Right renal cortex interstitium (tissue), 3 donors: ENCODE measurements at regions not wholly inside any gene's neighbourhood (a gene's known extent, or its start where the extent isn't known, plus 50 kb on each side); places are given as distances from the start of the nearest gene placed in this dataset.
"Not testable (repeated sequence)": the region's sequence is repeated elsewhere in the genome, so short reads cannot be mapped to it uniquely, and the experiment has no call there.

ENCODE experiments used
- DNase-seq, 3 donors: peaks; one replicate each; pipeline ENCODE4 v3.0.0-alpha.2; 2013; ENCODE audit warnings: low read depth in 3 of 3, low spot score in 2 of 3

DNA sequence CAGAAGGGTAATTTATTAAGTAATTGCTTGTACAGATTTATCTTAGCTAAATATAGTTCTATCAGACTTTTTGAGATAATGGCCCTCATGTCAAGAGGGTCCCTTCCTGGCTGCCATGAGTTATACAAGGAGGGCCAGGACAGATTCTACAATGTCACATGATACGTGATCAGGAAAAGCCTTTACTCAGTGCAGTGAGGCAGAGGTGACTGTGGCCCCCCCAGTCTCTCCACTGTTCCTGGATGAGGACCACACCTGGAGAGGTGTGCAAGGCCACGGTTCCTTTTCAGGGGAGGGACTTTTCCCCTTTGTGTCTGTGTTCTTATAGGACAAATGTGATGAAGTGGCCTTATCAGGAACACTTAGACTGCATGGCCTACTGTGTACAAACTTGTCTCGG lies 54.3 kb upstream of the LRCH1 start:
- no peak for DNase-seq

DNA sequence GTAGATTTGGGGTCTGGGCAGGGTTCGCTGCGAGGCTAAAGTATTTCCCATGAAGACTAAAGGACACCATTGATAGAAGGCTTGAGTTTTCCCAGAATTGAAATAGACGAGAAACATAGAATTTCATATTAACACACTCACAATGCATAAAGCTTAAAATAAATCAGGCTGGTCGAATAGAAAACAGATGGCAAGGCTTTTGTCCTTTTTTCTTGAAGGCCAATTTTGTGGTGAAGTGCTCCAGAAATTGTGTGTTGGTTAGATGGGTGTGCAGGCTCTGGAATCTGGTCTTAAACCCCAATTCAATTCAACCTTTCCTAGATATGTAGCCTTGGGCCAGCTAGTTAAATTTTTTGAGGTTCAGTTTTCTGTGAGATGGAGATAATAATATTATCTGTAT lies 56.9 kb upstream of the LRCH1 start:
- no peak for DNase-seq

DNA sequence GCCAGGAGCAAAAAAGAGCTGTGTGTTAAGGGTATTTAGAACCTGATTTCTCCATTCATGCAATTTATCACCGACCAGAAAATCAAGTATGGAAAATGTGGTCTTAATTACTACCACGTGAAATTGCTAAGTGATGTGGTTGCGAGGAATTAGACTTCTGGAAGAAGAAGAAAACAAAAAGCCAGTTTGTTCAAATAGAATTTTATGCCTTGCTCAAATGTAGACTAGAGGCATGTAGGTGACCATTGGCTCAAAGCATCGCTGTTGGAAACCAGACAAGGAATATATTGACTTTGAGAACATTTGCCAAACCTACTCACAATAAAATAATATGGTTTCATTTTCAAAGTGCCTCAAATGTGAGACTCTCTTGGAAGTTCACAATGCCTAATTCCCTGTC lies 57.3 kb upstream of the LRCH1 start:
- no peak for DNase-seq

GRCh38 chr13:46495066-46495465 lies 57.9 kb upstream of the LRCH1 start:
- DNase-seq, result no peak

- peak in 2 of 3 donors; percentile 53 to 57 for DNase-seq
These were observed 60.0 kb upstream of the LRCH1 start for GRCh38 chr13:46492946-46493345.

GRCh38 chr13:46491641-46492040 lies 61.3 kb upstream of the LRCH1 start:
- no peak for DNase-seq

- not testable (repeated sequence) for DNase-seq
These were observed 62.3 kb upstream of the LRCH1 start for GRCh38 chr13:46490713-46491112.

DNA sequence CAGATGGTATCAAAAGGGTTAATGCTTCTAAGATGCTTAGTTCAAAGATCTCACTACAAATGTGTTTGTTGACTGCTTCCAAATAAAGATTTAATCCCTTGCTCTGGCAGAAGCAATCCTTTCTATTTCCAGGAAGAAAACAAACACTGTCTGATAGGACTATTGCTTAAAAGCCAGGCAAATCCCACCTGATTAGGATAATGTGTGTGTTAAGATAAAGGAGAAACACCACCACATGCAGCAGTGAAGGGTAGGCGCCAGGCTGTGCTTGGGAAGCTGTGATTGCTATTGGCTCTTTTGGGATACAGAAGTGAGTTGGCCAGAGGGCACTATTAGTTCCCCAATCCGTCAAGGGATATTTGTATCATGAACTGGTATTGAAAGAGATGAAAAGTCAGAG lies 62.8 kb upstream of the LRCH1 start:
- DNase-seq, result no peak

- no peak for DNase-seq
These were observed 63.4 kb upstream of the LRCH1 start for GRCh38 chr13:46489586-46490023.

GRCh38 chr13:46487748-46488147 lies 65.2 kb upstream of the LRCH1 start:
- DNase-seq, result no peak

DNA sequence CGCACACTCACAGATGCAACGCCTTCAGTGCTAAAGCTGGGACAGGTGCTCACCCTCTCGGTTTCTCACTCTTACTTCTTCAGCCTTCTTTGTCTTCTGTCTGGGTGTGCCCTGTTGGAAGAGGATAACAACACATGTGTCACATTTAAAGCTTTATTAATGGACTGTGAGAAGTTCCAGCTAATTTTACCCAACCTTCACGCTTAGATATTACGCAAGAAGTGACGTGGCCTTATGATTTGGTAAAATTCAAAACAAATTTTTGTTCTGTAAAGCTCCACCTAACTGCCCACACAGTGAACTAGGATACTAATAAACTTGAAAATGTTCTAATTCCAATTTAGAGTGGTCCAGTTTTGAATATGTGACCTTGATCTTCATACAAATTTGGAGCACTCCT lies 66.7 kb upstream of the LRCH1 start:
- no peak for DNase-seq

DNA sequence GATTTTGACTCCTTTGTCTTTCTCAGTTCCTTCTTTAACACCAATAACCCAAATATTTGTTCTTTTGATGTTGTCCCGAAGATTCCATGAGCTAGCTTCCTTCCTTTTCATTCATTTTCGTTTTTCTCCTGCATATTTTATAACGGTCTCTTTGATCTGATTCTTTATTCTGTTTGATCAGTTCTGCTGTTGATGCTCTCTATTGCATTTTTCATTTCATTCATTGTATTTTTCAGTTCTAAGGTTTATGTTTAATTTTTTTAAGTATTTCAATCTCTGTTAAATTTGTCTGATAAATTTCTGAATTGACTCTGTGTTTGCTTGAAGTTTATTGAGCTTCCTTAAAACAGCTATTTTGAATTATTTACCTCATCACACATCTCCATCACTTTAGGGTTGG lies 68.4 kb upstream of the LRCH1 start:
- no peak for DNase-seq

DNA sequence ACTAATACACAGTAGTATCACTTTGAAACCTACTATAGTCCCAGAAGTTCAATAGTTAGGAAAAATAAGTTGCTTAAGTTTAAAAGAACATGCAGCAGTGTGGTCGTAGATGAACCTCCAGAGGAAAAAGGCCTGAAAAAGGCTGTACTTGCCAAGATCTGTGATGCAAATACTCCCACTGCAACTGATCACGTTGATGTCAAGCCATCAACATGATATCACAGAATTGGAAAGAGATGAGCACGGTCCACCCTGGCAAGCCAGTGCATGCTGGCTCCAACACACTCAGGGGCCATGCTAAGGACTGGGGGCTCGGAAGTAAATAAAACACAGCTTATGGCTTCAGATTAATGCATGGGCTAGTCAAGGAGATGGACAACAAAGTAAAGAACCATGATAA lies 71.8 kb upstream of the LRCH1 start:
- no peak for DNase-seq

GRCh38 chr13:46480131-46480530 lies 72.8 kb upstream of the LRCH1 start:
- no peak for DNase-seq

DNA sequence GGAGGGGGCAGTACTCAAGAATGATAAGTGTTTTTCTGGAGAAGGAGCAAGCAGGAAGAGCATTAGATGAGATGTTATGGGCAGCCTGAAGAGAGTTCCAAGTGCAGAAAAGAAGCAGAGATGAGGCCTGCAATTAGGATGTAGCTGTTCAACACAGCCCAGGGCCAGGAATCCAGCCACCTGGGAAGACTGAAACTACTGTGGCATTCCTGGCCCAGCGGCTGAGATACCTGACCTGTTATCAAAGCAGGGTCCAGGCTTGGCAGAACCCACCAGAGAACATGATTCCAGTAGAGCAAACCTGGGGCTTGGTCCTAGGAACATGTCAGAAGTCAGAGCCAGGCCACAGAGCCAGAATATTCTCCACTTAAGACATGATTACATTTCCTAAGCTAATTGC lies 73.3 kb upstream of the LRCH1 start:
- DNase-seq, result no peak

GRCh38 chr13:46479283-46479682 lies 73.7 kb upstream of the LRCH1 start:
- no peak for DNase-seq

GRCh38 chr13:46478651-46479050 lies 74.3 kb upstream of the LRCH1 start:
- DNase-seq, result no peak

GRCh38 chr13:46476174-46476573 lies 76.8 kb upstream of the LRCH1 start:
- no peak for DNase-seq

- DNase-seq, result no peak
These were observed 77.4 kb upstream of the LRCH1 start for GRCh38 chr13:46475541-46475991.

- DNase-seq, result no peak
These were observed 79.2 kb upstream of the LRCH1 start for GRCh38 chr13:46473806-46474205.

GRCh38 chr13:46472384-46472783 lies 80.6 kb upstream of the LRCH1 start:
- no peak for DNase-seq

GRCh38 chr13:46469699-46470098 lies 82.6 kb upstream of the RUBCNL start:
- not testable (repeated sequence) for DNase-seq

DNA sequence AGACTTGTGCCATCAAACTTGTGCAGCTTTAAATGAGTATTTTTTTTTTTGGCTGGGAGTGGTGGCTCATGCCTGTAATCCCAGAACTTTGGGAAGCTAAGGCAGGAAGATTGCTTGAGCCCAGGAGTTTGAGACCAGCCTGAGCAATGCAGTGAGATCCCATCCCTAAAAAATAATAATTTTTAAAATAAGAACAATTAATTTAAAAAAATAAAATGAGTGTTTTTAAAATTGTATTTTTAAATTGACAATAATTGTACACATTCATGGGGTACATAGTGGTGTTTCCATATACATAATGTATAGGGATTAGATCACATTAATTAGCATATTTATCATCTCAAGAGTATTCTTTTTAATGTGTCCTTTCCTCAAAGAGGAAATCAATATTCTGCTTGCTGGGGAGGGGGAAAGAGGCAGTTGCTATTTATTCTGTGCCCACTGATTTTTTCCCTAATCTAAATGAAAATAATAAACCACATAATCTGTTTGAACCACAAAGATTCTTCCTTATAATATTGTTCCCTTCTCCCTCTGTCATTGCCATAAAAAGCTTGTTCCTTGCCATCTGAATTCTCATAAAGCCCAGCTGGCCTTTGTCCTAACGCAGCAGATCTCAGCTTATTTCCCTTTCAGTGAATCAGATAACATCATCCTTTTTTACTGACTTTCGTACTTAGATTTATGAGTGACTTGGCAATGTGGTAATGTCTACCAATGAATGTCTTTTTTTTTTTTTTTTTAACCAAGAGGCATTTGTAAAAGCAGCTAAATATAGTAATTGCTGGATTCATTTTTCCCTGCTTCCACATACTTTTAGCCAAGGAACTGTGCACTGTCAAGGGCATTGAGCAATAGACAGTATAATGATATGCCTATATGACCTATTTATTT lies 81.8 kb upstream of the RUBCNL start:
- DNase-seq, result no peak
